B cell (primary cell): ENCODE measurements at regions not wholly inside any gene's neighbourhood (a gene's known extent, or its start where the extent isn't known, plus 50 kb on each side); places are given as distances from the start of the nearest gene placed in this dataset.

Experiments
- ATAC-seq: fragments of 200-7000 bp; cut with Tn5 transposase; one replicate; pipeline ENCODE4 v1.10.0; 2021; ENCODE audit warnings: low read depth, mild to moderate bottlenecking, moderate number of reproducible peaks, moderate library complexity
- CTCF ChIA-PET: fragments of 350-600 bp; sonication (Branson Sonifier 250); formaldehyde crosslinking; loops from one replicate; lab custom pipeline; 2021; ENCODE audit warnings: antibody characterized with exemption, inconsistent platforms; lab: Charles Lee
- POLR2A ChIA-PET: fragments of 350-600 bp; sonication (Branson Sonifier 250); formaldehyde crosslinking; loops from one replicate; lab custom pipeline; 2021; ENCODE audit warnings: antibody characterized with exemption; lab: Charles Lee
- DNase-seq: peaks from one replicate; pipeline ENCODE4 v3.0.0; 2013
- H2AFZ ChIP-seq: 2 replicates; pipeline ENCODE4 v1.6.1; 2012; ENCODE audit warnings: mild to moderate bottlenecking, low read depth, low read length; ENCODE audit not compliant: insufficient read depth, poor library complexity, severe bottlenecking
- H3K27ac ChIP-seq, 2 donors: 1 replicate in 1 of 2; 2 replicates in 1 of 2; pipeline ENCODE4 v1.5.1; 2012 to 2013; ENCODE audit warnings: low read length in 2 of 2, mild to moderate bottlenecking in 2 of 2, moderate library complexity in 1 of 2
- H3K27me3 ChIP-seq, 4 experiments: fragments of 200-600 bp in 1 of 4; sonication (generic) in 1 of 4; replicated peaks in 1 of 4; 1 replicate in 2 of 4; 2 replicates in 2 of 4; pipeline versions ENCODE4 v1.6.1 to v1.7.0; 2013 to 2016; ENCODE audit warnings: low read length in 3 of 4, mild to moderate bottlenecking in 2 of 4, mixed read lengths in 1 of 4, moderate library complexity in 1 of 4; ENCODE audit not compliant: insufficient read depth in 4 of 4, control insufficient read depth in 3 of 4; ENCODE audit errors: control extremely low read depth in 1 of 4
- H3K36me3 ChIP-seq, 2 experiments: replicated peaks in 1 of 2; 1 replicate in 1 of 2; 2 replicates in 1 of 2; pipeline versions ENCODE4 v1.6.1 to v1.7.1; 2013; ENCODE audit warnings: low read length in 1 of 2; ENCODE audit not compliant: insufficient read depth in 2 of 2, control insufficient read depth in 1 of 2; ENCODE audit errors: control extremely low read depth in 1 of 2, extremely low read depth in 1 of 2
- H3K4me1 ChIP-seq, 2 donors: fragments of 200-600 bp in 1 of 2; sonication (generic) in 1 of 2; 1 replicate in 1 of 2; 2 replicates in 1 of 2; pipeline versions ENCODE4 v1.5.1 to v1.6.1; 2013 to 2017; ENCODE audit warnings: low read length in 2 of 2; ENCODE audit not compliant: control insufficient read depth in 2 of 2, insufficient read depth in 2 of 2
- H3K4me2 ChIP-seq: replicated peaks from 2 replicates; pipeline ENCODE3; 2012; ENCODE audit warnings: mild to moderate bottlenecking, low read depth, low read length; ENCODE audit not compliant: poor library complexity, severe bottlenecking
- H3K4me3 ChIP-seq, 5 experiments: fragments of 200-600 bp in 1 of 5; sonication (generic) in 1 of 5; 1 replicate in 3 of 5; 2 replicates in 2 of 5; pipeline versions ENCODE4 v1.5.1 to v1.7.0; 2011 to 2016; ENCODE audit warnings: low read length in 4 of 5, mild to moderate bottlenecking in 4 of 5, low read depth in 2 of 5, control low read depth in 1 of 5, moderate library complexity in 1 of 5; ENCODE audit not compliant: insufficient read depth in 1 of 5; ENCODE audit errors: control extremely low read depth in 1 of 5, extremely low read depth in 1 of 5
- H3K79me2 ChIP-seq: fragments of 200-600 bp; sonication (generic); one replicate; pipeline ENCODE4 v1.6.0; 2016; ENCODE audit warnings: low read length; ENCODE audit not compliant: control insufficient read depth, insufficient read depth
- H3K9ac ChIP-seq: fragments of 200-600 bp; sonication (generic); 2 replicates; pipeline ENCODE4 v1.6.1; 2017; ENCODE audit warnings: mild to moderate bottlenecking, low read length, moderate library complexity
- H3K9me3 ChIP-seq, 3 donors: one replicate each; pipeline versions ENCODE4 v1.6.1 to v1.7.1; 2013; ENCODE audit warnings: low read length in 2 of 3; ENCODE audit not compliant: control insufficient read depth in 2 of 3, insufficient read depth in 1 of 3; ENCODE audit errors: control extremely low read depth in 1 of 3
- H4K20me1 ChIP-seq: 2 replicates; pipeline ENCODE4 v1.6.0; 2012; ENCODE audit warnings: mild to moderate bottlenecking, low read length; ENCODE audit not compliant: insufficient read depth, control insufficient read depth, poor library complexity, severe bottlenecking
- H3K27ac Mint-ChIP-seq: one replicate; pipeline ENCODE4 v1.8.0; 2021; ENCODE audit warnings: mixed read lengths
- H3K27me3 Mint-ChIP-seq: one replicate; pipeline ENCODE4 v1.8.0; 2021; ENCODE audit warnings: mixed read lengths
- H3K4me1 Mint-ChIP-seq: one replicate; pipeline ENCODE4 v1.8.0; 2021; ENCODE audit warnings: mixed read lengths
- H3K4me3 Mint-ChIP-seq: one replicate; pipeline ENCODE4 v1.8.0; 2021; ENCODE audit warnings: mixed read lengths
- H3K9me3 Mint-ChIP-seq: one replicate; pipeline ENCODE4 v1.8.0; 2022; ENCODE audit warnings: mixed read lengths; ENCODE audit not compliant: insufficient read depth
- CTCF ChIP-seq: fragments of 200-600 bp; IDR thresholded peaks from one replicate; pipeline ENCODE4 v1.8.0; 2022; ENCODE audit warnings: antibody characterized with exemption, mild to moderate bottlenecking
- EZH2 ChIP-seq: IDR thresholded peaks from 2 replicates; pipeline ENCODE4 v1.6.1; 2012; ENCODE audit warnings: borderline replicate concordance, low read depth, mild to moderate bottlenecking, moderate library complexity, low read length; ENCODE audit not compliant: insufficient read depth, poor library complexity, severe bottlenecking
- WGBS: methylation state at CpG from one replicate; pipeline ENCODE4 v1.1.5; 2013; ENCODE audit warnings: missing lambda C conversion rate; ENCODE audit not compliant: insufficient coverage; 5-methylcytosine and 5-hydroxymethylcytosine counted together
- intact Hi-C: fragments of 100-400 bp; cut with micrococcal nuclease; formaldehyde crosslinking; loops from one replicate; pipeline ENCODE4 v1.10.0; 2022

DNA sequence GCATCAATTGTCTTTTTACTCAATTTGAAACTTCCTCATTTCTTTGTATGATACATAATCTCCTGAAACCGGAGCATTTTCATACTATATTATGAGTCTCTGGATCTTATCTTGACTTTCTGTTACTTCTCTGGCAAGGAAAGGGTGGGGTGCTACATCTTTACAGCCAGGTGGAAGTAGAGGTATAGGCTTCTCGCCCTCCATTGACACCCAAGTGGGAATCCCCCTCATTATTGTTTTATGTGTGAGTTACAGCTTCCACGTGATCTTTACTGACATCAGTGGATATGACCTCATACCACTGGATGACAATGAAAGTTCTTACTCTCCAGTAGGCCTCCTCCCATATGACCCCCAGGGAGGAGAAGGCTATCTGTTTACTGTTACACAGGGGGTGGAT is 262.1 kb upstream of the DACH1 start:
- no peak overlapping the region for H3K27ac Mint-ChIP-seq
- Histone ChIP-seq H2AFZ (no peak overlapping the region), H3K4me3 (no peak overlapping the region), H3K9ac (no peak overlapping the region), H3K4me1 (no peaks in the 10 kb centered on the region), H3K27me3 (no peaks in the 10 kb centered on the region), H3K36me3 (no peaks in the 10 kb centered on the region), H3K27ac (no peak overlapping the region), H3K9me3 (no peaks in the 10 kb centered on the region), H3K79me2 (no peaks in the 10 kb centered on the region), H3K4me2 (no peak overlapping the region), H4K20me1 (no peaks in the 10 kb centered on the region)
- ChIA-PET POLR2A (no interaction called here), CTCF (no interaction called here)
- H3K4me3 Mint-ChIP-seq: no peak overlapping the region
- no peaks in the 10 kb centered on the region for H3K9me3 Mint-ChIP-seq
- no peaks in the 10 kb centered on the region for H3K4me1 Mint-ChIP-seq
- no peak for DNase-seq
- intact Hi-C loops: no loop called here
- no peaks in the 10 kb centered on the region for H3K27me3 Mint-ChIP-seq
- WGBS: no CpG with 5 or more reads among the region's 3 CpGs
- ATAC-seq: no peak
- no peak for TF ChIP-seq CTCF
- TF ChIP-seq EZH2: no peak

DNA sequence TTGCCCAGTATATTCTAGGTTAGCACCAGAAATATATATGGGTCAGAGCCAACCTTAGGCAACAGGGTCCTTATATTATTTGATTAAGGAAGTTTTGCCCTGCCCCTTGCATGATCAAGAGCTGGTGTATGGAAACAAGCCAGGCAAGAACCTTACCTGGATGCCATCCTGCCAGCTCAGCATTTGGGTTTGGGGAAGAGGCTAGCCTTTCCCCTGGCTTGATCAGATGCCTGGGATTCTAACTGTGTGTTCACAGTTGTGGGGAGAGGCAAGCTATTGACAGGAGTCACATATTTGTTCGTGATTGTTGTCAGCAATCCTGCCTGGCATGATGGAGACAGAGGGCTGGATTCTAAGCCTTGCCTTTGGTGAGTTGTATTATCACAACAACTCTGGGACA is 260.0 kb upstream of the DACH1 start:
- ChIA-PET POLR2A (no interaction called here), CTCF (no interaction called here)
- Mint-ChIP-seq H3K27ac (no peak overlapping the region), H3K27me3 (no peaks in the 10 kb centered on the region), H3K9me3 (peaks cover 3% of the 10 kb centered on the region), H3K4me3 (no peak overlapping the region), H3K4me1 (no peaks in the 10 kb centered on the region)
- Histone ChIP-seq H3K4me2 (no peak overlapping the region), H3K4me1 (no peaks in the 10 kb centered on the region), H4K20me1 (no peaks in the 10 kb centered on the region), H3K79me2 (no peaks in the 10 kb centered on the region), H3K9ac (no peak overlapping the region), H3K9me3 (peaks cover 0 to 1% (median 0%) of the 10 kb centered on the region in 3 donors), H2AFZ (no peak overlapping the region), H3K4me3 (no peak overlapping the region), H3K36me3 (no peaks in the 10 kb centered on the region), H3K27me3 (no peaks in the 10 kb centered on the region), H3K27ac (no peak overlapping the region)
- intact Hi-C loops: no loop called here
- ATAC-seq (no peak), DNase-seq (no peak)
- no peak for TF ChIP-seq EZH2
- WGBS: no CpG with 5 or more reads among the region's 1 CpG
